ENCODE measurements at regions not wholly inside any gene's neighbourhood (a gene's known extent, or its start where the extent isn't known, plus 50 kb on each side); places are given as distances from the start of the nearest gene placed in this dataset.
"Not testable (repeated sequence)": the region's sequence is repeated elsewhere in the genome, so short reads cannot be mapped to it uniquely, and the experiment has no call there.

- in situ Hi-C loops (cut with HindIII; ENCODE audit: low pct_ligation_motif_present, low pct_unique_long_range_greater_than_20kb, low sequenced_read_pairs): no loop called here
- no peak for DNase-seq
Observed at GRCh38 chr2:163943403-163944346, 207.9 kb upstream of the FIGN start.

- in situ Hi-C loops (cut with HindIII; ENCODE audit: low pct_ligation_motif_present, low pct_unique_long_range_greater_than_20kb, low sequenced_read_pairs): no loop called here
- no peak for DNase-seq
Observed at GRCh38 chr2:163934131-163934530, 198.3 kb upstream of the FIGN start.

- in situ Hi-C loops (cut with HindIII; ENCODE audit: low pct_ligation_motif_present, low pct_unique_long_range_greater_than_20kb, low sequenced_read_pairs): no loop called here
- DNase-seq: no peak
Observed at GRCh38 chr2:163919717-163920116, 183.9 kb upstream of the FIGN start.

GRCh38 chr2:163914486-163914885, 178.7 kb upstream of the FIGN start:
- in situ Hi-C loops (cut with HindIII; ENCODE audit: low pct_ligation_motif_present, low pct_unique_long_range_greater_than_20kb, low sequenced_read_pairs); DNase-seq: not testable (repeated sequence)

- in situ Hi-C loops (cut with HindIII; ENCODE audit: low pct_ligation_motif_present, low pct_unique_long_range_greater_than_20kb, low sequenced_read_pairs); DNase-seq: not testable (repeated sequence)
Observed at GRCh38 chr2:163913532-163913944, 177.7 kb upstream of the FIGN start.

GRCh38 chr2:163909411-163910080, 173.7 kb upstream of the FIGN start:
- DNase-seq: no peak
- in situ Hi-C loops (cut with HindIII; ENCODE audit: low pct_ligation_motif_present, low pct_unique_long_range_greater_than_20kb, low sequenced_read_pairs): no loop called here

- in situ Hi-C loops (cut with HindIII; ENCODE audit: low pct_ligation_motif_present, low pct_unique_long_range_greater_than_20kb, low sequenced_read_pairs): no loop called here
- no peak for DNase-seq
Observed at GRCh38 chr2:163906410-163906809, 170.6 kb upstream of the FIGN start.

- in situ Hi-C loops (cut with HindIII; ENCODE audit: low pct_ligation_motif_present, low pct_unique_long_range_greater_than_20kb, low sequenced_read_pairs): no loop called here
- no peak for DNase-seq
Observed at GRCh38 chr2:163897799-163898198, 162.0 kb upstream of the FIGN start.

GRCh38 chr2:163893444-163893843, 157.6 kb upstream of the FIGN start:
- DNase-seq; in situ Hi-C loops (cut with HindIII; ENCODE audit: low pct_ligation_motif_present, low pct_unique_long_range_greater_than_20kb, low sequenced_read_pairs): not testable (repeated sequence)

- in situ Hi-C loops (cut with HindIII; ENCODE audit: low pct_ligation_motif_present, low pct_unique_long_range_greater_than_20kb, low sequenced_read_pairs): no loop called here
- no peak for DNase-seq
Observed at GRCh38 chr2:163888591-163888990, 152.8 kb upstream of the FIGN start.

- in situ Hi-C loops (cut with HindIII; ENCODE audit: low pct_ligation_motif_present, low pct_unique_long_range_greater_than_20kb, low sequenced_read_pairs): no loop called here
- DNase-seq: peak; percentile 5
Observed at GRCh38 chr2:163887182-163887581, 151.4 kb upstream of the FIGN start.

GRCh38 chr2:163884416-163884815, 148.6 kb upstream of the FIGN start:
- in situ Hi-C loops (cut with HindIII; ENCODE audit: low pct_ligation_motif_present, low pct_unique_long_range_greater_than_20kb, low sequenced_read_pairs): no loop called here
- DNase-seq: no peak

GRCh38 chr2:163878718-163879117, 142.9 kb upstream of the FIGN start:
- DNase-seq: peak; percentile 50
- in situ Hi-C loops (cut with HindIII; ENCODE audit: low pct_ligation_motif_present, low pct_unique_long_range_greater_than_20kb, low sequenced_read_pairs): no loop called here

GRCh38 chr2:163877316-163877715, 141.5 kb upstream of the FIGN start:
- in situ Hi-C loops (cut with HindIII; ENCODE audit: low pct_ligation_motif_present, low pct_unique_long_range_greater_than_20kb, low sequenced_read_pairs): no loop called here
- DNase-seq: peak; percentile 57

- no peak for DNase-seq
- in situ Hi-C loops (cut with HindIII; ENCODE audit: low pct_ligation_motif_present, low pct_unique_long_range_greater_than_20kb, low sequenced_read_pairs): no loop called here
Observed at GRCh38 chr2:163863073-163863472, 127.3 kb upstream of the FIGN start.

- in situ Hi-C loops (cut with HindIII; ENCODE audit: low pct_ligation_motif_present, low pct_unique_long_range_greater_than_20kb, low sequenced_read_pairs): no loop called here
- DNase-seq: peak; percentile 53
Observed at GRCh38 chr2:163859951-163860350, 124.1 kb upstream of the FIGN start.

- no peak for DNase-seq
- in situ Hi-C loops (cut with HindIII; ENCODE audit: low pct_ligation_motif_present, low pct_unique_long_range_greater_than_20kb, low sequenced_read_pairs): no loop called here
Observed at GRCh38 chr2:163856941-163857340, 121.1 kb upstream of the FIGN start.

GRCh38 chr2:163852616-163853015, 116.8 kb upstream of the FIGN start:
- DNase-seq: no peak
- in situ Hi-C loops (cut with HindIII; ENCODE audit: low pct_ligation_motif_present, low pct_unique_long_range_greater_than_20kb, low sequenced_read_pairs): no loop called here

GRCh38 chr2:163849756-163850435, 114.1 kb upstream of the FIGN start:
- in situ Hi-C loops (cut with HindIII; ENCODE audit: low pct_ligation_motif_present, low pct_unique_long_range_greater_than_20kb, low sequenced_read_pairs): no loop called here

More at GRCh38 chr2:163849756-163850435, 114.1 kb upstream of the FIGN start:
- DNase-seq: no peak

All from ACHN (cell line).